Neural crest cell (in vitro differentiated cells): ENCODE measurements at regions not wholly inside any gene's neighbourhood (a gene's known extent, or its start where the extent isn't known, plus 50 kb on each side); places are given as distances from the start of the nearest gene placed in this dataset.
A peak's percentile ranks its signal among the peaks of the same experiment; 100 is the strongest.

Experiments used
- DNase-seq: peaks from one replicate; pipeline ENCODE4 v3.0.0; 2021; ENCODE audit warnings: low read depth, mixed read lengths, low spot score
- H3K27ac Mint-ChIP-seq: one replicate; pipeline ENCODE4 v1.8.0; 2021; ENCODE audit warnings: mild to moderate bottlenecking, mixed read lengths; ENCODE audit not compliant: unreplicated experiment
- H3K27me3 Mint-ChIP-seq: 2 replicates; pipeline ENCODE4 v1.8.0; 2021; ENCODE audit warnings: low read depth, mild to moderate bottlenecking, mixed read lengths
- H3K36me3 Mint-ChIP-seq: 2 replicates; pipeline ENCODE4 v1.8.0; 2021; ENCODE audit warnings: low read depth, mild to moderate bottlenecking, mixed read lengths
- H3K4me1 Mint-ChIP-seq: 2 replicates; pipeline ENCODE4 v1.8.0; 2021; ENCODE audit warnings: mixed read lengths
- H3K4me3 Mint-ChIP-seq: one replicate; pipeline ENCODE4 v1.8.0; 2021; ENCODE audit warnings: mild to moderate bottlenecking, mixed read lengths
- H3K9me3 Mint-ChIP-seq: 2 replicates; pipeline ENCODE4 v1.8.0; 2021; ENCODE audit warnings: mixed read lengths
- TF ChIP-seq, protein P1 (sequence below): fragments of 200-600 bp; sonication (generic); conservative IDR thresholded peaks from 2 replicates; pipeline ENCODE4 v1.5.0; 2021; ENCODE audit warnings: antibody characterized with exemption, mild to moderate bottlenecking

DNA sequence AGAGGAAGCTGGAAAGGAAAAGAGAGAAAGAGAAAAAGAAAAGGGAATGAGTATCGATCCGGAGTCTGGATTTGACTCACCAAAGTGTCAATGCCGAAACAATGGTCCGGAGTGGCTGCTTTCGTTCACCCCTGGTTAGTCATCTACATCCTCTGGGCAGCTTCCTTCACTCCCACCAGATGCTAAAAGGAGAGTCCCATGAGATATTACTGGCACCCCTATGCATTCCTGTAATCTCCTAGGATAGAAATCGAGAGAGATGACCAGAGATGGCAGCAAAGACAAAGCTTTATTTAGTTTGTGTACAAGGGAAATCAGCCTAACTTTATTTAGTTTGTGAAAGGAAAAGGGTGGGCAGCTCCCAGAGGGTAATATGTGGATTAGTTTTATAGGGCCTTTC is 622.2 kb downstream of the ZPLD1 start:
- H3K27ac Mint-ChIP-seq: no peak overlapping the region
- no peaks in the 10 kb centered on the region for H3K36me3 Mint-ChIP-seq
- no peaks in the 10 kb centered on the region for H3K27me3 Mint-ChIP-seq
- DNase-seq: no peak
- no peaks in the 10 kb centered on the region for H3K9me3 Mint-ChIP-seq
- no peaks in the 10 kb centered on the region for H3K4me1 Mint-ChIP-seq
- TF ChIP-seq, protein P1, sequence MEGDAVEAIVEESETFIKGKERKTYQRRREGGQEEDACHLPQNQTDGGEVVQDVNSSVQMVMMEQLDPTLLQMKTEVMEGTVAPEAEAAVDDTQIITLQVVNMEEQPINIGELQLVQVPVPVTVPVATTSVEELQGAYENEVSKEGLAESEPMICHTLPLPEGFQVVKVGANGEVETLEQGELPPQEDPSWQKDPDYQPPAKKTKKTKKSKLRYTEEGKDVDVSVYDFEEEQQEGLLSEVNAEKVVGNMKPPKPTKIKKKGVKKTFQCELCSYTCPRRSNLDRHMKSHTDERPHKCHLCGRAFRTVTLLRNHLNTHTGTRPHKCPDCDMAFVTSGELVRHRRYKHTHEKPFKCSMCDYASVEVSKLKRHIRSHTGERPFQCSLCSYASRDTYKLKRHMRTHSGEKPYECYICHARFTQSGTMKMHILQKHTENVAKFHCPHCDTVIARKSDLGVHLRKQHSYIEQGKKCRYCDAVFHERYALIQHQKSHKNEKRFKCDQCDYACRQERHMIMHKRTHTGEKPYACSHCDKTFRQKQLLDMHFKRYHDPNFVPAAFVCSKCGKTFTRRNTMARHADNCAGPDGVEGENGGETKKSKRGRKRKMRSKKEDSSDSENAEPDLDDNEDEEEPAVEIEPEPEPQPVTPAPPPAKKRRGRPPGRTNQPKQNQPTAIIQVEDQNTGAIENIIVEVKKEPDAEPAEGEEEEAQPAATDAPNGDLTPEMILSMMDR: no peak
- H3K4me3 Mint-ChIP-seq: no peak overlapping the region

DNA sequence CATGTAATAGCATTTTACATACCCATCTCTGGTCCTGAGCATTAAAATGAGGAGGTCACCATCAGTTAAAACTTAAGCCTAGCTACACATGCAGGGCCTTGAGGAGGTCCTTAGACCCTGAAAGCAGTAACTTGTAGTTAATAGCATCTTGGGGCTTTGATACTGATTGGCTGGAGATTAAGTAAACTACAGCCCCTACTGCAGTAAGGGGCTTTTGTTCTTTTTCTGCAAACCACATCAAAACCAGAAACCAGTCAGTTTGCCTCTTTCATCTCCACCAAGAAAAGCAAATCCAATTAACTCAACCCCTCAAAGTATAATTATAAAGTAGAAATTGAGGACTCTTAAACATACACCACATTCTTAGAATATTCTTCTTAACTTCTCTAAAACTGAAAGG is 622.7 kb downstream of the ZPLD1 start:
- TF ChIP-seq, protein P1: no peak
- H3K4me3 Mint-ChIP-seq: no peak overlapping the region
- no peaks in the 10 kb centered on the region for H3K27me3 Mint-ChIP-seq
- no peaks in the 10 kb centered on the region for H3K4me1 Mint-ChIP-seq
- no peaks in the 10 kb centered on the region for H3K36me3 Mint-ChIP-seq
- no peaks in the 10 kb centered on the region for H3K9me3 Mint-ChIP-seq
- no peak overlapping the region for H3K27ac Mint-ChIP-seq
- DNase-seq: no peak

DNA sequence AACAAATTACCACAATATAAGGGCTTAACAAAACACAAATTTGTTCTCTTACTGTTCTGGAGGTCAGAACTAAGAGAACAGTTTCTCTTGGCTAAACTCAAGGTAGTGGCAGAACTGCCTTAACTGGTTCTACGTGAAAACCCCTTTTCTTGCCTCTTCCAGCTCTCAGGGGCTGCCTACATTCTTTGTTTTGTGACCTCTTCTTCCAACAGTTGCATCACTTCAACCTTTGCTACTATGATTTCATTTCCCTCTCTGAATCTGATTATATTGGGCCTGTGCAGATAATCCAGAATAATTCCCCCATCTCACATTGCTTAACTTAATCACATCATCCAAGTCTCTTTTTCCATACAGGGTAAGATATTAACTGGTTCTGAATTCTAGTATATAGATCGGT is 624.6 kb downstream of the ZPLD1 start:
- H3K9me3 Mint-ChIP-seq: no peaks in the 10 kb centered on the region
- no peaks in the 10 kb centered on the region for H3K4me1 Mint-ChIP-seq
- no peak for DNase-seq
- H3K4me3 Mint-ChIP-seq: no peak overlapping the region
- H3K36me3 Mint-ChIP-seq: no peaks in the 10 kb centered on the region
- no peak overlapping the region for H3K27ac Mint-ChIP-seq
- TF ChIP-seq, protein P1: no peak
- H3K27me3 Mint-ChIP-seq: no peaks in the 10 kb centered on the region

DNA sequence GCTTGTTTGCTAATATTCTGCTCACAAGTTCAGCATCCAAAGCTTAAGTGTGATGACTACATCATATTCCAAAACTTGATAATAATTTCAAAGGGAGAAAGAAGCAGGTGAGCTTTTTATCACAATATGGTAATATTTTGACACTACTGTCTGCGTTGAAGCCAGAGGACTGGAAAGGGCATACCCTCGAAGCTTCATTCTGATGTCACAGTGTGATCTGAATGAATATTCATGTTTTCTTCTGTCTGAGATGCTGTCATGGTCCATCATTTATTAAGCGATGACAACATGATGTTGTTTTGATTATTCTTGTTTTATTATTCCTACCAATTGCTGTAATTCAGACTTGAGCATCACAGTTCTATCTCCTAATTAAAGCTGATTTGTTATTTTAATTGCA is 625.4 kb downstream of the ZPLD1 start:
- no peak for DNase-seq
- H3K4me1 Mint-ChIP-seq: no peaks in the 10 kb centered on the region
- TF ChIP-seq, protein P1: no peak
- no peak overlapping the region for H3K27ac Mint-ChIP-seq
- no peaks in the 10 kb centered on the region for H3K36me3 Mint-ChIP-seq
- H3K27me3 Mint-ChIP-seq: no peaks in the 10 kb centered on the region
- H3K4me3 Mint-ChIP-seq: no peak overlapping the region
- no peaks in the 10 kb centered on the region for H3K9me3 Mint-ChIP-seq

DNA sequence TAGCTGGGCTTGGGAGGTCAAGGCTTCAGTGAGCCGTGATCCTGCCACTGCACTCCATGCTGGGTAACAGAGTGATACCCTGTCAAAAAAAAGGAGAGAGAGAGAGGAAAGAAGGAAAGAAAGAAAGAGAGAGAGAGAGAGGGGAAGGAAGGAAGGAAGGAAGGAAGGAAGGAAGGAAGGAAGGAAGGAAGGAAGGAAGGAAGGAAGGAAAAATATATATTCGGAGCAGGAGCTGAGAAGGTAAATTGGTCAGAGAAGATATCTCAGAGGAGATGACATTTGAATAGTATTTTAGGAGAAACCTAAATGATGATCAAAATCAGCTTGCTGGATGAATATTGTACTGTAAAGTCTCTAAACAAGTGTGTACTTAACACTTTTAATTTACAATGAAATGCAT is 633.1 kb downstream of the ZPLD1 start:
- Mint-ChIP-seq H3K27me3 (no peaks in the 10 kb centered on the region), H3K4me3 (no peak overlapping the region), H3K9me3 (no peaks in the 10 kb centered on the region), H3K36me3 (no peaks in the 10 kb centered on the region), H3K4me1 (no peaks in the 10 kb centered on the region), H3K27ac (peak overlapping the region; percentile 50)
- DNase-seq: no peak
- TF ChIP-seq, protein P1: no peak

DNA sequence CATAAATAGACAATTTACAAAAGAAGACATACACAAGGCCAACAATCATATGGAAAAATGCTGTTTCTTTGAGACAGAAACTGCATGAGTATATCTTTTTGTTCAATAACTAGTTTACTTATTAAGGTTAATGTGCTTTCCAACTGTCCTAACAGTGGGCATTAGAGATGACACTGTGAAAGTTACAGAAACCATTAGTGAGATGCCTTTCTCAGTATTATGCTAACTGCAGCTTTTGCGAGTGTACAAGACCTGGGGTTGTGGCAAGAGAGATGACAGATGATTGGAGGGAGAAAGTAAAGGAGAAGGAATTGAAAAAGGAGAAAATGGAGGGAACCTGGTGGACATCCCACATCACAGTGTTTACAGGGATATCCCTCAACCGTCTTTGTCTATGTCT is 640.5 kb downstream of the ZPLD1 start:
- no peaks in the 10 kb centered on the region for H3K27me3 Mint-ChIP-seq
- no peak overlapping the region for H3K27ac Mint-ChIP-seq
- TF ChIP-seq, protein P1: no peak
- no peaks in the 10 kb centered on the region for H3K36me3 Mint-ChIP-seq
- DNase-seq: no peak
- no peaks in the 10 kb centered on the region for H3K9me3 Mint-ChIP-seq
- no peaks in the 10 kb centered on the region for H3K4me1 Mint-ChIP-seq
- no peak overlapping the region for H3K4me3 Mint-ChIP-seq
